ENCODE measurements at regions not wholly inside any gene's neighbourhood (a gene's known extent, or its start where the extent isn't known, plus 50 kb on each side); places are given as distances from the start of the nearest gene placed in this dataset.

- TF ChIP-seq, protein P1, sequence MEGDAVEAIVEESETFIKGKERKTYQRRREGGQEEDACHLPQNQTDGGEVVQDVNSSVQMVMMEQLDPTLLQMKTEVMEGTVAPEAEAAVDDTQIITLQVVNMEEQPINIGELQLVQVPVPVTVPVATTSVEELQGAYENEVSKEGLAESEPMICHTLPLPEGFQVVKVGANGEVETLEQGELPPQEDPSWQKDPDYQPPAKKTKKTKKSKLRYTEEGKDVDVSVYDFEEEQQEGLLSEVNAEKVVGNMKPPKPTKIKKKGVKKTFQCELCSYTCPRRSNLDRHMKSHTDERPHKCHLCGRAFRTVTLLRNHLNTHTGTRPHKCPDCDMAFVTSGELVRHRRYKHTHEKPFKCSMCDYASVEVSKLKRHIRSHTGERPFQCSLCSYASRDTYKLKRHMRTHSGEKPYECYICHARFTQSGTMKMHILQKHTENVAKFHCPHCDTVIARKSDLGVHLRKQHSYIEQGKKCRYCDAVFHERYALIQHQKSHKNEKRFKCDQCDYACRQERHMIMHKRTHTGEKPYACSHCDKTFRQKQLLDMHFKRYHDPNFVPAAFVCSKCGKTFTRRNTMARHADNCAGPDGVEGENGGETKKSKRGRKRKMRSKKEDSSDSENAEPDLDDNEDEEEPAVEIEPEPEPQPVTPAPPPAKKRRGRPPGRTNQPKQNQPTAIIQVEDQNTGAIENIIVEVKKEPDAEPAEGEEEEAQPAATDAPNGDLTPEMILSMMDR (IDR thresholded peaks at IDR 0.05; ENCODE audit: low read depth, low read length), result no peak
- no peak for TF ChIP-seq EZH2phosphoT487 (IDR thresholded peaks at IDR 0.05; ENCODE audit: low read depth)
These were observed 79.1 kb upstream of the ABI3BP start for GRCh38 chr3:101072300-101072699.

Data from OCI-LY3 (cell line).